A549 (cell line): ENCODE measurements at regions not wholly inside any gene's neighbourhood (a gene's known extent, or its start where the extent isn't known, plus 50 kb on each side); places are given as distances from the start of the nearest gene placed in this dataset.

ENCODE experiments used
- ATAC-seq, 2 experiments: fragments of 200-7000 bp in 1 of 2; fragments of >200 bp in 1 of 2; cut with Nextera tagmentation in 1 of 2; cut with Tn5 transposase in 1 of 2; 3 replicates each; pipeline versions ENCODE4 v1.8.0 to v1.9.1; 2018 to 2020; ENCODE audit warnings: mild to moderate bottlenecking in 1 of 2, moderate library complexity in 1 of 2
- CTCF ChIA-PET: fragments of 300-600 bp; sonication (Branson Sonifier 250); formaldehyde crosslinking; extraction: SDS; loops from one replicate; lab custom pipeline; 2021; ENCODE audit warnings: antibody characterized with exemption, inconsistent platforms; lab: Yijun Ruan, JAX
- POLR2A ChIA-PET: fragments of 350-600 bp; formaldehyde crosslinking; extraction: SDS; loops from one replicate; lab custom pipeline; 2021; ENCODE audit warnings: antibody characterized with exemption, inconsistent platforms; lab: Yijun Ruan, JAX
- DNase-seq, 2 experiments: peaks; one replicate each; pipeline versions ENCODE4 v3.0.0 to v3.0.0-alpha.2; 2011 to 2016; ENCODE audit warnings: low read depth in 1 of 2, low spot score in 1 of 2
- FAIRE-seq: peaks from 2 replicates; lab custom pipeline; 2011; peaks lifted over from hg19 to GRCh38; lab: Jason Lieb, UNC
- H3K27ac ChIP-seq, 2 experiments: fragments of >200 bp; sonication (Bioruptor Twin); formaldehyde crosslinking; 3 replicates each; pipeline ENCODE4 v1.5.1; 2016 to 2017
- H3K4me1 ChIP-seq: fragments of >200 bp; sonication (Bioruptor Twin); formaldehyde crosslinking; 3 replicates; pipeline ENCODE4 v1.6.1; 2016
- H3K4me2 ChIP-seq: fragments of >200 bp; sonication (Bioruptor Twin); formaldehyde crosslinking; 3 replicates; pipeline ENCODE4 v1.6.1; 2016
- H3K4me3 ChIP-seq: fragments of >200 bp; sonication (Bioruptor Twin); formaldehyde crosslinking; 3 replicates; pipeline ENCODE4 v1.5.1; 2016
- H3K9me3 ChIP-seq: fragments of >200 bp; sonication (Bioruptor Twin); formaldehyde crosslinking; 3 replicates; pipeline ENCODE4 v1.6.1; 2016
- ATOH8 ChIP-seq: fragments of 250-450 bp; sonication (Bioruptor Pico); IDR thresholded peaks from 2 replicates; pipeline ENCODE4 v1.5.0; 2020; ENCODE audit warnings: low read depth, mild to moderate bottlenecking, moderate library complexity
- BCL3 ChIP-seq: fragments of >200 bp; sonication (Bioruptor Twin); formaldehyde crosslinking; IDR thresholded peaks from 3 replicates; pipeline ENCODE4 v1.6.1; 2016
- CBX8 ChIP-seq: fragments of 200-600 bp; sonication (generic); IDR thresholded peaks from 2 replicates; pipeline ENCODE4 v1.6.1; 2016
- CHD2 ChIP-seq: fragments of 150-350 bp; IDR thresholded peaks from 2 replicates; pipeline ENCODE4 v1.6.1; 2014; ENCODE audit warnings: low read length; ENCODE audit not compliant: partially characterized antibody
- E2F6 ChIP-seq: IDR thresholded peaks from 2 replicates; pipeline ENCODE4 v1.6.1; 2012; ENCODE audit warnings: low read depth, borderline replicate concordance
- EP300 ChIP-seq, 2 experiments: fragments of >200 bp; sonication (Bioruptor Twin); formaldehyde crosslinking; IDR thresholded peaks; 2 replicates in 1 of 2; 3 replicates in 1 of 2; pipeline ENCODE4 v1.6.1; 2016 to 2017
- HDAC2 ChIP-seq: fragments of 200-600 bp; sonication (generic); IDR thresholded peaks from 2 replicates; pipeline ENCODE4 v1.6.1; 2016
- HEYL ChIP-seq: fragments of 250-450 bp; sonication (Bioruptor Pico); IDR thresholded peaks from 2 replicates; pipeline ENCODE4 v1.8.0; 2021; ENCODE audit warnings: mild to moderate bottlenecking, moderate library complexity
- HMGXB4 ChIP-seq: fragments of 250-450 bp; sonication (Bioruptor Pico); IDR thresholded peaks from 2 replicates; pipeline ENCODE4 v1.5.0; 2021; ENCODE audit warnings: mild to moderate bottlenecking, moderate library complexity, borderline replicate concordance
- HOXA7 ChIP-seq: fragments of 250-450 bp; sonication (Bioruptor Pico); IDR thresholded peaks from 2 replicates; pipeline ENCODE4 v1.5.0; 2020; ENCODE audit warnings: mild to moderate bottlenecking, moderate library complexity
- HOXB5 ChIP-seq: fragments of 250-450 bp; sonication (Bioruptor Pico); IDR thresholded peaks from 2 replicates; pipeline ENCODE4 v1.5.0; 2020; ENCODE audit warnings: mild to moderate bottlenecking, moderate library complexity
- JUNB ChIP-seq: fragments of >200 bp; sonication (Bioruptor Twin); formaldehyde crosslinking; IDR thresholded peaks from 2 replicates; pipeline ENCODE4 v1.6.1; 2016
- KDM1A ChIP-seq: fragments of 200-600 bp; sonication (generic); IDR thresholded peaks from 2 replicates; pipeline ENCODE4 v1.6.1; 2016; ENCODE audit warnings: low read depth, mild to moderate bottlenecking
- NFE2L2 ChIP-seq: fragments of 150-350 bp; conservative IDR thresholded peaks from 2 replicates; pipeline ENCODE4 v1.6.1; 2014; ENCODE audit warnings: low read length
- NPAS2 ChIP-seq: fragments of 250-450 bp; sonication (Bioruptor Pico); IDR thresholded peaks from 2 replicates; pipeline ENCODE4 v1.8.0; 2022; ENCODE audit warnings: mild to moderate bottlenecking, moderate library complexity, borderline replicate concordance
- NR3C1 ChIP-seq: fragments of >200 bp; sonication (Bioruptor Twin); formaldehyde crosslinking; IDR thresholded peaks from 3 replicates; pipeline ENCODE4 v1.6.1; 2017
- PBX3 ChIP-seq: IDR thresholded peaks from 2 replicates; pipeline ENCODE4 v1.6.1; 2012
- POLR2A ChIP-seq: IDR thresholded peaks from 2 replicates; pipeline ENCODE4 v1.6.1; 2012; ENCODE audit warnings: mild to moderate bottlenecking, low read length
- RAD21 ChIP-seq, 2 experiments: fragments of >200 bp in 1 of 2; sonication (Bioruptor Twin) in 1 of 2; formaldehyde crosslinking in 1 of 2; IDR thresholded peaks in 1 of 2; conservative IDR thresholded peaks in 1 of 2; 2 replicates in 1 of 2; 3 replicates in 1 of 2; pipeline ENCODE4 v1.6.1; 2012 to 2018; ENCODE audit warnings: inconsistent platforms in 1 of 2
- SREBF2 ChIP-seq: fragments of 450-650 bp; IDR thresholded peaks from 2 replicates; pipeline ENCODE4 v1.6.1; 2014; ENCODE audit warnings: mild to moderate bottlenecking, moderate library complexity
- TP53 ChIP-seq: fragments of 250-450 bp; sonication (Bioruptor Pico); IDR thresholded peaks from 2 replicates; pipeline ENCODE4 v1.5.0; 2021; ENCODE audit warnings: mild to moderate bottlenecking, moderate library complexity
- ZC3H11A ChIP-seq: fragments of 450-650 bp; IDR thresholded peaks from 2 replicates; pipeline ENCODE4 v1.6.1; 2014; ENCODE audit warnings: antibody characterized with exemption, mild to moderate bottlenecking
- ZFP36 ChIP-seq: fragments of 450-650 bp; IDR thresholded peaks from 2 replicates; pipeline ENCODE4 v1.6.1; 2014; ENCODE audit warnings: borderline replicate concordance; ENCODE audit not compliant: partially characterized antibody
- WGBS: methylation state at CpG from one replicate; pipeline ENCODE4 v1.1.6; 2017; ENCODE audit errors: missing lambda C conversion rate; 5-methylcytosine and 5-hydroxymethylcytosine counted together

GRCh38 chr6:14877758-14878157, 368.1 kb upstream of the JARID2 start (continued):
- no peak for TF ChIP-seq PBX3
- TF ChIP-seq EP300 (IDR thresholded peaks at IDR 0.05) = no peak
- TF ChIP-seq NR3C1 = no peak

- WGBS = 95% methylated on average over 7 of the region's 9 CpGs
- peaks cover 16% of the 10 kb centered on the region for H3K4me1 ChIP-seq
- H3K4me2 ChIP-seq = no peak overlapping the region
- FAIRE-seq (no peak), DNase-seq (no peak)
- TF ChIP-seq ZFP36 (no peak), NPAS2 (CRISPR knock-in tag) (no peak), RAD21 (conservative IDR thresholded peaks at IDR 0.05 in 1 of 2, IDR thresholded peaks at IDR 0.05 in 1 of 2) (no peak), CBX8 (no peak), BCL3 (no peak), HDAC2 (no peak), HMGXB4 (CRISPR knock-in tag) (no peak), SREBF2 (no peak), HEYL (CRISPR knock-in tag) (no peak), E2F6 (no peak), TP53 (CRISPR knock-in tag) (no peak), ZC3H11A (no peak), NFE2L2 (no peak), CHD2 (no peak), HOXA7 (CRISPR knock-in tag) (no peak), KDM1A (no peak), ATOH8 (no peak), HOXB5 (CRISPR knock-in tag) (no peak)
- TF ChIP-seq, all 56 proteins: peak for 0
- Histone ChIP-seq H3K9me3 (no peaks in the 10 kb centered on the region), H3K27ac (no peak overlapping the region), H3K4me3 (no peak overlapping the region)
- POLR2A ChIA-PET = no interaction called here
- no peak for ATAC-seq
- CTCF ChIA-PET = no interaction called here
Observed at GRCh38 chr6:14880052-14880451, 365.8 kb upstream of the JARID2 start.

GRCh38 chr6:14880677-14881076, 365.2 kb upstream of the JARID2 start:
- CTCF ChIA-PET = interaction anchor here (0.6 kb wide), 1 partner anchor 69 kb away, joined by 3 read pairs; no protein-coding TSS in a partner anchor
- H3K4me3 ChIP-seq = no peak overlapping the region
- H3K4me1 ChIP-seq = peaks cover 16% of the 10 kb centered on the region
- H3K4me2 ChIP-seq = no peak overlapping the region
- no peak for ATAC-seq
- DNase-seq = no peak
- H3K27ac ChIP-seq = no peak overlapping the region
- POLR2A ChIA-PET = no interaction called here
- TF ChIP-seq NR3C1 = no peak
- no peak for TF ChIP-seq JUNB
- TF ChIP-seq POLR2A = no peak
- no peak for FAIRE-seq
- 70% methylated on average over 3 of the region's 3 CpGs for WGBS
- no peaks in the 10 kb centered on the region for H3K9me3 ChIP-seq
